ENCODE measurements at regions not wholly inside any gene's neighbourhood (a gene's known extent, or its start where the extent isn't known, plus 50 kb on each side); places are given as distances from the start of the nearest gene placed in this dataset.

GRCh38 chr6:19968201-19968600 lies 131.0 kb downstream of the ID4 start:
- BruUV-seq (replicated peaks), result no TSS peak

More at GRCh38 chr6:19968201-19968600, 131.0 kb downstream of the ID4 start:
- DNase-seq (ENCODE audit: low read depth, low spot score) (no peak), FAIRE-seq (no peak), ATAC-seq (no peak)
- Histone ChIP-seq H2AFZ (ENCODE audit: control insufficient read depth, low read depth, low read length) (no peak overlapping the region), H3K4me3 (no peak overlapping the region), H3K4me2 (ENCODE audit: control insufficient read depth, insufficient read depth) (no peak overlapping the region), H3K36me3 (ENCODE audit: control insufficient read depth in 2 of 2, insufficient read depth in 2 of 2, low read length in 1 of 2) (no peaks in the 10 kb centered on the region), H3K27me3 (replicated peaks in 1 of 2; ENCODE audit: control insufficient read depth in 2 of 2, insufficient read depth in 2 of 2, low read length in 1 of 2) (no peaks in the 10 kb centered on the region), H3K79me2 (ENCODE audit: control insufficient read depth, insufficient read depth, low read length) (no peaks in the 10 kb centered on the region), H3K9me3 (replicated peaks; ENCODE audit: control insufficient read depth, insufficient read depth, low read length) (no peaks in the 10 kb centered on the region), H3K9ac (ENCODE audit: control insufficient read depth, insufficient read depth, low read length) (no peak overlapping the region), H3K27ac (ENCODE audit: control insufficient read depth, insufficient read depth) (no peak overlapping the region), H3K4me1 (ENCODE audit: control insufficient read depth, insufficient read depth, low read length) (no peaks in the 10 kb centered on the region), H4K20me1 (ENCODE audit: control insufficient read depth, insufficient read depth) (no peaks in the 10 kb centered on the region)
- TF ChIP-seq E4F1 (IDR thresholded peaks at IDR 0.05; ENCODE audit: borderline replicate concordance, partially characterized antibody), result no peak
- no peak for TF ChIP-seq TAF1 (IDR thresholded peaks at IDR 0.05; ENCODE audit: borderline replicate concordance, low read depth, low read length)
- no peak for TF ChIP-seq CREB1 (IDR thresholded peaks at IDR 0.05; ENCODE audit: low read depth)
- TF ChIP-seq HDAC6 (IDR thresholded peaks at IDR 0.05; ENCODE audit: unreplicated experiment), result no peak
- SMC1A ChIA-PET (ENCODE audit: uncharacterized antibody, unreplicated experiment), result no interaction called here
- CTCF ChIA-PET, result no interaction called here
- RAD21 ChIA-PET (ENCODE audit: unreplicated experiment), result interaction anchor here (0.9 kb wide), 1 partner anchor 161 kb away, joined by 3 read pairs; no protein-coding TSS in a partner anchor
- in situ Hi-C loops (cut with MboI), result no loop called here
- POLR2A ChIA-PET, result no interaction called here
- intact Hi-C loops (cut with micrococcal nuclease; ENCODE audit: unreplicated experiment), result no loop called here
- WGBS (ENCODE audit: insufficient coverage, insufficient replicate concordance, low lambda C conversion rate, missing lambda C conversion rate), result 32% methylated on average over 1 of the region's 1 CpG

Measured in GM12878 (cell line).